NB4 (cell line): ENCODE measurements at regions not wholly inside any gene's neighbourhood (a gene's known extent, or its start where the extent isn't known, plus 50 kb on each side); places are given as distances from the start of the nearest gene placed in this dataset.

Experiments used
- CTCF ChIP-seq: IDR thresholded peaks from one replicate; pipeline ENCODE4 v1.5.1; 2012; ENCODE audit warnings: low read depth, low read length
- MAX ChIP-seq: IDR thresholded peaks from 2 replicates; pipeline ENCODE4 v1.6.1; 2011; ENCODE audit warnings: low read depth, low read length
- MYC ChIP-seq: IDR thresholded peaks from 2 replicates; pipeline ENCODE4 v1.6.1; 2011; ENCODE audit warnings: low read depth, low read length
- POLR2A ChIP-seq: IDR thresholded peaks from 2 replicates; pipeline ENCODE4 v1.6.1; 2011; ENCODE audit warnings: mild to moderate bottlenecking; ENCODE audit not compliant: insufficient read length; ENCODE audit errors: extremely low read depth

DNA sequence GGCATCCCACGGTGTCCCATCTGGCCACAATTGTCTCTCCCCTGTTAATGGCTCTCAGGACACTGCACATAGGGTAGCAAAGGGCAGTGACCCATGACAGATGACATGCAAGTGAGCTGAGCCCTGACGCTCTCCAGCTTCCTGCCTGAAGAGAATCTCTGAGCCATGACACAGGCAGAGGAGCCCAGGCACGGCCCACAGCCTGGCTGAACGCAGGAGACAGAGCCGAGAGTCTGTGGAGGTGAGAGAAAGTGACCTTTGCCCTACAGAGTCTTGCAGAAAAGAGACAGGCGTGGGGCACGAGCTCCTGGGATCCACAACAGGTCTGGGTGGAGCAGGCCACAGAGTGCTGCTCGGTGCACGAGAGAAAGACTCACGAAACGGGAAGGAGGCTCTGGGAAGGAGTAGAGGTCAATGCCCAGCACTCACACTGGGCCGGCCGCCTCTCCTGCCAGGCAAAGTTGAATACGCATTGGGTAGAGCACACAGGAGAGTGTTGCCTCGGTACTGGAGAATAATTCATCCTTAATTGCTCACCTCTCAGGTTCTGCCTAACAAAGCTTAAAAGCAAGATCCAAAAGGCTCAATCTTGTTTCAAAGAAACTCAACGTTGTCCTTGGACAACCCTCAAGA is 90.3 kb downstream of the MRPL36 start:
- TF ChIP-seq POLR2A (no peak), CTCF (no peak), MAX (no peak), MYC (no peak)
